ENCODE measurements at regions not wholly inside any gene's neighbourhood (a gene's known extent, or its start where the extent isn't known, plus 50 kb on each side); places are given as distances from the start of the nearest gene placed in this dataset.

DNA sequence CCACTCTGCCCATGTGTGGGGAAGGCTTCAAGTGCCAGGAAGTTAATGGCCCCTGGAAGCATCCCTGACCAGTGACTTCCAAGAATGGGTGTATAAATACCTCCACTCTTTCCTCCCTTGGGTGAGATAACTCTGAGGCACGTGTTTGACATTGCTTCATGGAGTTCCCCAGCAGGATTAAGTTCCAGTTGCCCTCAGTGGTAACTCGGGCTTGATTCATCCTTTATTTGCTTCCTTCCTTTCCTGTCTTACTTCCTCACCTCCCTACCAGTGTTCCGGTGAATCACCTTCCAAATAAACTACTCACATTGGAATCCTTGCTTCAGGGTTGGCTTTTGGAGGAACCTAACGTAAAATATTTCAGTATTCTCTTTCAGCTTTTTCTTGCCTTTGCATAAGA is 84.6 kb upstream of the JAG1 start:
- Mint-ChIP-seq H3K27ac (no peak overlapping the region), H3K4me1 (no peaks in the 10 kb centered on the region), H3K4me3 (no peak overlapping the region), H3K9me3 (no peaks in the 10 kb centered on the region), H3K36me3 (ENCODE audit: low read depth) (no peaks in the 10 kb centered on the region), H3K27me3 (peaks cover 3% of the 10 kb centered on the region)
- ATAC-seq (ENCODE audit: low read depth), result no peak
- ChIA-PET CTCF (no interaction called here), POLR2A (no interaction called here)
- intact Hi-C loops (cut with micrococcal nuclease), result no loop called here
- TF ChIP-seq, protein P1, sequence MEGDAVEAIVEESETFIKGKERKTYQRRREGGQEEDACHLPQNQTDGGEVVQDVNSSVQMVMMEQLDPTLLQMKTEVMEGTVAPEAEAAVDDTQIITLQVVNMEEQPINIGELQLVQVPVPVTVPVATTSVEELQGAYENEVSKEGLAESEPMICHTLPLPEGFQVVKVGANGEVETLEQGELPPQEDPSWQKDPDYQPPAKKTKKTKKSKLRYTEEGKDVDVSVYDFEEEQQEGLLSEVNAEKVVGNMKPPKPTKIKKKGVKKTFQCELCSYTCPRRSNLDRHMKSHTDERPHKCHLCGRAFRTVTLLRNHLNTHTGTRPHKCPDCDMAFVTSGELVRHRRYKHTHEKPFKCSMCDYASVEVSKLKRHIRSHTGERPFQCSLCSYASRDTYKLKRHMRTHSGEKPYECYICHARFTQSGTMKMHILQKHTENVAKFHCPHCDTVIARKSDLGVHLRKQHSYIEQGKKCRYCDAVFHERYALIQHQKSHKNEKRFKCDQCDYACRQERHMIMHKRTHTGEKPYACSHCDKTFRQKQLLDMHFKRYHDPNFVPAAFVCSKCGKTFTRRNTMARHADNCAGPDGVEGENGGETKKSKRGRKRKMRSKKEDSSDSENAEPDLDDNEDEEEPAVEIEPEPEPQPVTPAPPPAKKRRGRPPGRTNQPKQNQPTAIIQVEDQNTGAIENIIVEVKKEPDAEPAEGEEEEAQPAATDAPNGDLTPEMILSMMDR (IDR thresholded peaks at IDR 0.05), result no peak
- DNase-seq, result no peak

DNA sequence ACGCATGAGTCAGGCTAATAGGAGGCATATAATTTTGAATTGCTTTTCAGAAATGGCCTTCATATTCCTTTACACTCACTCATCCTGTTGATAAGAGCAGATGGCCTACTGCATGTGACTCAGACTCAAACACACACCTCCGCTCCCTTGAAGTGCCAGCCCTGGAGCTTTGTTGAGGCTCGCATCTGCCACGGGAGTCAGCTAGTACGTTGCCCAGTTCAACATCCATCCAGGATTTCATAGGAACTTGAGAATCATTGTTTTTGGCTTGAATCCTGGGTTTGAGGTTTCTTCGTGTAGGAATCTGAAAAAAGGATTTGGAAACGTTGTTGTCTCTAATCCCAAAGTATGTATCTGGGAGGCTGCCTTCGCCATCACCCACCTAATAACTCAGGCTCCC is 87.4 kb upstream of the JAG1 start:
- ChIA-PET CTCF (no interaction called here), POLR2A (no interaction called here)
- Mint-ChIP-seq H3K4me3 (no peak overlapping the region), H3K4me1 (no peaks in the 10 kb centered on the region), H3K27me3 (no peaks in the 10 kb centered on the region), H3K36me3 (ENCODE audit: low read depth) (no peaks in the 10 kb centered on the region), H3K27ac (no peak overlapping the region), H3K9me3 (no peaks in the 10 kb centered on the region)
- TF ChIP-seq, protein P1 (IDR thresholded peaks at IDR 0.05), result no peak
- intact Hi-C loops (cut with micrococcal nuclease), result no loop called here
- ATAC-seq (ENCODE audit: low read depth), result no peak
- DNase-seq, result no peak

DNA sequence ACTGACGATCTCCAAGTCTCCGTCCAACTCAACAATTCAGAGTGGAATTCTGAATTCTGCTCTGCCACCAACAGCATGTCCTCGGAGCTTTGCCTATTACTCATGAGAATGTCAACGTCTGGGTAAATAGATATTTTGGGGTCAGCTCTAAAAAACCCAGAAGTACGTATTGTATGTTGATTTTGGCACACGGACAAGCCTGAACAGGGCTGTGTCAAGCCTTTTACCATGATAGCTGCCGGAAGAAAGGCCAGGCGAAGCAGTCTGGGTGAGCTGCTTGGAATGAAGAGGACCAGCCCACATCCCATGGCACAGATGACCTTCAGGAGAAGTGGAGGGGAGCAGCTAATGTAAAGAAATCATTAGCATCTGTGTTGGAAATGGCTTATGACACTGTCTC is 88.0 kb upstream of the JAG1 start:
- Mint-ChIP-seq H3K27me3 (no peaks in the 10 kb centered on the region), H3K27ac (no peak overlapping the region), H3K9me3 (no peaks in the 10 kb centered on the region), H3K36me3 (ENCODE audit: low read depth) (no peaks in the 10 kb centered on the region), H3K4me3 (no peak overlapping the region), H3K4me1 (no peaks in the 10 kb centered on the region)
- ATAC-seq (ENCODE audit: low read depth), result no peak
- ChIA-PET POLR2A (no interaction called here), CTCF (no interaction called here)
- intact Hi-C loops (cut with micrococcal nuclease), result no loop called here
- DNase-seq, result no peak
- TF ChIP-seq, protein P1 (IDR thresholded peaks at IDR 0.05), result no peak

DNA sequence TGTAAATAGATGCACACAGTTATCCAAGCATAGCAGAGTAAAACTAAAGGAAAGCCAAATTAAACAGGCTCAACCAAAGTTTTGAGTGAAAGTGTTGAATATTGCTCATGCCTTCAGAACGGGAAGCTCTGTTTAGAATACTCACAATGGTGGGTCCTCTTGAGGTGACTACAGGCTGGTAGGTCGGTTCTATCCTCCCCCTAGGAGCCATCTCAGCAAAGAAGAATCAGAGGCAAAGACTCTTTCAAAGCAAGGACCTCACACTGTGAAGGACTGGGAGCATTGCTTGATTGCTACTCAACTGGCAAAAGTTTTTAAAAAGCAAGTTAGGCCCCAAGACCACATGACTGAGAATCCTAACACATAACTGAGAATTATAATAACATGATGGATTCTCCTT is 88.4 kb upstream of the JAG1 start:
- Mint-ChIP-seq H3K27me3 (no peaks in the 10 kb centered on the region), H3K36me3 (ENCODE audit: low read depth) (no peaks in the 10 kb centered on the region), H3K27ac (no peak overlapping the region), H3K4me3 (no peak overlapping the region), H3K9me3 (no peaks in the 10 kb centered on the region), H3K4me1 (no peaks in the 10 kb centered on the region)
- intact Hi-C loops (cut with micrococcal nuclease), result no loop called here
- TF ChIP-seq, protein P1 (IDR thresholded peaks at IDR 0.05), result no peak
- CTCF ChIA-PET, result no interaction called here
- no peak for ATAC-seq (ENCODE audit: low read depth)
- no peak for DNase-seq
- POLR2A ChIA-PET, result no interaction called here

DNA sequence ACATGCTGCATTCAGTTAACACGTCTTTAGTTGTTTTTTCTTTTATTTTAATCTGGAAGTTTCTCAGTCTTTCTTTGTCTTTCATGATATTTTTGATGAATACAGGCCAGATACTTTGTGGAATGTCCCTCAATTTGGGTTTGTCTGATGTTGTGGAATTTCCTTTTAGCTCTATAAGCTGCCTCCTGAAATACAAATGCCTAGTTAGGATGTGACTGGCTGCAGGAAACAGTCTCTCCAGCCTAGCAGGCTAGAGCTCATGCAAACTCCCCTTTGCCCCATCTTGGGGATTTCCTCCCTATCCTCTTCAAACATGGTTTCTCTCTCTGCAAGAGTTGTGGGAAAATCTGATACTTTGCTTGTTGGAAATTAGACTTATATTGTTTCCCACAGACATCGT is 89.3 kb upstream of the JAG1 start:
- no peak overlapping the region for H3K4me3 Mint-ChIP-seq
- H3K27me3 Mint-ChIP-seq, result no peaks in the 10 kb centered on the region
- H3K27ac Mint-ChIP-seq, result no peak overlapping the region
- H3K36me3 Mint-ChIP-seq (ENCODE audit: low read depth), result no peaks in the 10 kb centered on the region
- no peaks in the 10 kb centered on the region for H3K9me3 Mint-ChIP-seq
- TF ChIP-seq, protein P1 (IDR thresholded peaks at IDR 0.05), result no peak
- intact Hi-C loops (cut with micrococcal nuclease), result no loop called here
- no peak for DNase-seq
- ATAC-seq (ENCODE audit: low read depth), result no peak
- ChIA-PET POLR2A (no interaction called here), CTCF (no interaction called here)
- no peaks in the 10 kb centered on the region for H3K4me1 Mint-ChIP-seq

All from activated B cell treated with CpG ODN at 0.5 μM for 24 hours (primary cell).